GM10266 (cell line): ENCODE measurements at regions not wholly inside any gene's neighbourhood (a gene's known extent, or its start where the extent isn't known, plus 50 kb on each side); places are given as distances from the start of the nearest gene placed in this dataset.

Experiments used
- DNase-seq: peaks from one replicate; pipeline ENCODE4 v3.0.0; 2012; ENCODE audit errors: extremely low spot score
- TF ChIP-seq, protein P1 (sequence below): IDR thresholded peaks from 2 replicates; pipeline ENCODE4 v1.5.1; 2012; ENCODE audit warnings: mild to moderate bottlenecking, low read depth; ENCODE audit not compliant: control insufficient read depth, insufficient read depth; ENCODE audit errors: missing control alignments

GRCh38 chr14:56487090-56487667 is 92.4 kb upstream of the TMEM260 start:
- TF ChIP-seq, protein P1, sequence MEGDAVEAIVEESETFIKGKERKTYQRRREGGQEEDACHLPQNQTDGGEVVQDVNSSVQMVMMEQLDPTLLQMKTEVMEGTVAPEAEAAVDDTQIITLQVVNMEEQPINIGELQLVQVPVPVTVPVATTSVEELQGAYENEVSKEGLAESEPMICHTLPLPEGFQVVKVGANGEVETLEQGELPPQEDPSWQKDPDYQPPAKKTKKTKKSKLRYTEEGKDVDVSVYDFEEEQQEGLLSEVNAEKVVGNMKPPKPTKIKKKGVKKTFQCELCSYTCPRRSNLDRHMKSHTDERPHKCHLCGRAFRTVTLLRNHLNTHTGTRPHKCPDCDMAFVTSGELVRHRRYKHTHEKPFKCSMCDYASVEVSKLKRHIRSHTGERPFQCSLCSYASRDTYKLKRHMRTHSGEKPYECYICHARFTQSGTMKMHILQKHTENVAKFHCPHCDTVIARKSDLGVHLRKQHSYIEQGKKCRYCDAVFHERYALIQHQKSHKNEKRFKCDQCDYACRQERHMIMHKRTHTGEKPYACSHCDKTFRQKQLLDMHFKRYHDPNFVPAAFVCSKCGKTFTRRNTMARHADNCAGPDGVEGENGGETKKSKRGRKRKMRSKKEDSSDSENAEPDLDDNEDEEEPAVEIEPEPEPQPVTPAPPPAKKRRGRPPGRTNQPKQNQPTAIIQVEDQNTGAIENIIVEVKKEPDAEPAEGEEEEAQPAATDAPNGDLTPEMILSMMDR, result peak; percentile 14

GRCh38 chr14:56487761-56488160 is 91.8 kb upstream of the TMEM260 start:
- TF ChIP-seq, protein P1, result no peak
- no peak for DNase-seq

More at GRCh38 chr14:56487090-56487667, 92.4 kb upstream of the TMEM260 start:
- no peak for DNase-seq

GRCh38 chr14:56488306-56488705 is 91.3 kb upstream of the TMEM260 start:
- DNase-seq, result no peak
- TF ChIP-seq, protein P1, result no peak

- TF ChIP-seq, protein P1, result peak; percentile 46
- DNase-seq, result no peak
Measured at GRCh38 chr14:56490379-56490778, 89.2 kb upstream of the TMEM260 start.

DNA sequence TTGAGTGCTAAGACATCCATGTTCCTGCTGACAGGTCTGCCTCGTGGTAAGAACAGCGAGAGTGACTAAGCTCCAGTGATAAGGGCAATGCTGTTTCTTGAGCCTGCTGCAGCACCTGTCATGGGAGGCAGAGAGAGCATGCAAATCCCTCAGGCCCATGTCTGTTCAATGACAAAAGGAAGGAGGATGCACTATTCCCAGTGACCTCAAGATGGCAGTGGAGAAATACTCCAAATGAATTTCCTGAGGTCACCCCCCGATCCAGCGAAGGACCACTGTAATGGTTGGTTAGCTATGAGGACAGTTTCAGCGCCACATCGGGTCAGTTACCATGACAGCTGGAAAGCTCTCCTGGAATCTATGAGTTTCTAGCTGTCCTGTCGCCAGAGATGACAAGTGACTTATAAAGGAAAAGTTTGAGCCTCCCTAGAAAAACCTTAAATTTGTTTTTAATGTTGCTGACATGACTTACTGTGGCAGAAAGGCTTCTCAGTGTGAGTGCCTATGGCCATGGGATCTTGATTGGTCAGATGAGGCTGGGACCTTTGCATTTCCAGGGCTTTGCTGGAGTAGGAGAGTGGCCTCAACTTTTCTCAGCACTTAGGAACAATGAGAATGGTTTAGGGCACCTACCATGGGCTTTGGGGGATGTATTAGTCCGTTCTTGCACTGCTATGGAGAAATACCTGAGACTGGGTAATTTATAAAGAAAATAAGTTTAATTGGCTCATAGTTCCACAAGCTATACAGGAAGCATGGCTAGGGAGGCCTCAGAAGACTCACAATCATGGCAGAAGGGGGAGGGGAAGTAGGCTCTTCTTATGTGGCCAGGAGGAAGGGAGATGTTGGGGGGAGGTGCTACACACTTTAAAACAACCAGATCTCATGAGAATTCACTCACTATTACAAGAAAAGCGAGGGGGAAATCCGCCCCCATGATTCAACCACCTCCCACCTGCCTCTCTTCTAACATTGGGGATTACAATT is 88.0 kb upstream of the TMEM260 start:
- TF ChIP-seq, protein P1, result peak; percentile 57
- peak; percentile 29 for DNase-seq

DNA sequence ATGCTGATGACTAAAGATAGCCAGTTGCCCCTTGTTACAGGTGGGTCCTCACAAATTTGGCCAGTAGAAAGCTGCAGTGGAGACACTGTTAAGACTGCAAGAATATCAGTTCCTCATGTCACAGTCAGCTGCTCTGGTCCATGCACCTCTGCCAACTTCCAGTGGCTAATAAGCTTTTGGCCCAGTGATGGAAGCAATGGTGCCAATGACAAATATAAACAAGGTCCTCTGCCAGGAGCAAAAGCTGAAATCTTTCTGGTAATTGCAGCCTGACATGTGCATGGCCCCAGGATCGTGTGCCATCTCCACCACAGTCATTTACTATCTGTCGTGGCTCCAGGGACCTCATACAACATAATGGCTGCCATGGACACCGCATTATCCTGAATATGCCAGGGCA is 85.4 kb upstream of the TMEM260 start:
- TF ChIP-seq, protein P1, result no peak
- no peak for DNase-seq

DNA sequence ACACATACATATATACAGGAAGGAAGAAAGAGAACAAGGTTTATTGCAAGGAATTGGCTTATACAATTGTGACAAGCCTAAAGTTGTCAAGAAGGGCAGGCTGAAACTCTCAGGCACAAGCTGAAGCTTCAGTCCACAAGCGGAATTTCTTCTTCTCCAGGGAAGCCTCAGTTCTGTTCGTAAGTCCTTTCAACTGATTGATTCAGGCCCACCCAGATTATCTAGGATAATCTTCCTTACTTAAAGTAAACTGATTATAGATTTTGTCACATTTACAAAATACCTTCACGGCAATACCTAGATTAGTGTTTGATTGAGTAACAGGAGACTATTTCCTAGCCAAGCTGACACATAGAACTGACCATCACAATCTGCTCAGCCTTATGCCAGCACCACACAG is 81.5 kb upstream of the TMEM260 start:
- TF ChIP-seq, protein P1, result no peak
- no peak for DNase-seq
